ENCODE measurements at regions not wholly inside any gene's neighbourhood (a gene's known extent, or its start where the extent isn't known, plus 50 kb on each side); places are given as distances from the start of the nearest gene placed in this dataset.
"Not testable (repeated sequence)": the region's sequence is repeated elsewhere in the genome, so short reads cannot be mapped to it uniquely, and the experiment has no call there.

GRCh38 chr5:74461251-74461650 lies 179.3 kb downstream of the ENC1 start:
- no peak for DNase-seq (ENCODE audit: low read depth)

GRCh38 chr5:74460694-74461093 lies 179.8 kb downstream of the ENC1 start:
- DNase-seq (ENCODE audit: low read depth) = no peak

- DNase-seq (ENCODE audit: low read depth) = no peak
These were observed 180.5 kb downstream of the ENC1 start for GRCh38 chr5:74459984-74460383.

- DNase-seq (ENCODE audit: low read depth) = no peak
These were observed 182.7 kb downstream of the ENC1 start for GRCh38 chr5:74457876-74458275.

- no peak for DNase-seq (ENCODE audit: low read depth)
These were observed 186.1 kb downstream of the ENC1 start for GRCh38 chr5:74454263-74455030.

GRCh38 chr5:74452856-74453255 lies 187.7 kb downstream of the ENC1 start:
- DNase-seq (ENCODE audit: low read depth) = no peak

GRCh38 chr5:74450095-74450494 lies 190.4 kb downstream of the ENC1 start:
- no peak for DNase-seq (ENCODE audit: low read depth)

- no peak for DNase-seq (ENCODE audit: low read depth)
These were observed 193.7 kb downstream of the ENC1 start for GRCh38 chr5:74446725-74447241.

GRCh38 chr5:74442466-74442865 lies 198.1 kb downstream of the ENC1 start:
- no peak for DNase-seq (ENCODE audit: low read depth)

GRCh38 chr5:74441616-74442015 lies 198.9 kb downstream of the ENC1 start:
- no peak for DNase-seq (ENCODE audit: low read depth)

- DNase-seq (ENCODE audit: low read depth) = no peak
These were observed 200.2 kb downstream of the ENC1 start for GRCh38 chr5:74440341-74440740.

GRCh38 chr5:74437870-74438269 lies 202.7 kb downstream of the ENC1 start:
- not testable (repeated sequence) for DNase-seq (ENCODE audit: low read depth)

GRCh38 chr5:74433896-74434829 lies 206.4 kb downstream of the ENC1 start:
- DNase-seq (ENCODE audit: low read depth) = no peak

- no peak for DNase-seq (ENCODE audit: low read depth)
These were observed 207.2 kb downstream of the ENC1 start for GRCh38 chr5:74433255-74433895.

GRCh38 chr5:74432721-74433120 lies 207.8 kb downstream of the ENC1 start:
- DNase-seq (ENCODE audit: low read depth) = no peak

GRCh38 chr5:74432216-74432615 lies 208.3 kb downstream of the ENC1 start:
- no peak for DNase-seq (ENCODE audit: low read depth)

GRCh38 chr5:74431290-74431669 lies 209.2 kb downstream of the ENC1 start:
- no peak for DNase-seq (ENCODE audit: low read depth)

- DNase-seq (ENCODE audit: low read depth) = no peak
These were observed 209.8 kb downstream of the ENC1 start for GRCh38 chr5:74430631-74431289.

GRCh38 chr5:74429495-74429894 lies 211.0 kb downstream of the ENC1 start:
- DNase-seq (ENCODE audit: low read depth) = no peak

GRCh38 chr5:74428876-74429275 lies 211.7 kb downstream of the ENC1 start:
- no peak for DNase-seq (ENCODE audit: low read depth)

GRCh38 chr5:74428275-74428674 lies 212.3 kb downstream of the ENC1 start:
- DNase-seq (ENCODE audit: low read depth) = no peak

- no peak for DNase-seq (ENCODE audit: low read depth)
These were observed 214.0 kb downstream of the ENC1 start for GRCh38 chr5:74426506-74426905.

Measured in T-helper 22 cell (primary cell).